HG03060 (cell line): ENCODE measurements at regions not wholly inside any gene's neighbourhood (a gene's known extent, or its start where the extent isn't known, plus 50 kb on each side); places are given as distances from the start of the nearest gene placed in this dataset.

ENCODE experiments used
- ATAC-seq: cut with Tn5 transposase; IDR thresholded peaks from one replicate; pipeline ENCODE4 v1.9.1; 2021; ENCODE audit warnings: low read depth, moderate number of reproducible peaks; ENCODE audit not compliant: unreplicated experiment

GRCh38 chr9:8011974-8012373, 212.4 kb upstream of the DMAC1 start:
- ATAC-seq: no peak

DNA sequence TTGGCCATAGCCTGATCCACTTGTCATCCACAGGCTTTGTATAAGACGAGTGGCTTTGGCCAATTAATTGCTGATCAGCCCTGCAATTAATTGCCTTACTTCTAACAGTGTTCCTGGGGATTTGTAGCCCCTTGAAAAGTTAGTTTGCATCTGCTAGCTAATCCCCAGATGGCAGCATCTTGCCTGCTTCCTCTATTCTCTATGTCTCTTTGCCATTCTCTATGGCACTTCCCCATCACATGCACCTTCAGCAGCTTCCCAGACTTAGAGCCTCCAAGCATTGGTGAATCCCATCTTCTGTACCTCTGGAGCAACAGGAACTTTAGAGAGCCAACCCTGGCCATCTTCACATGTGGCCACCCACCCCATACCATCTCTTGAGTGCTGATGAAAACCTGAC, 197.0 kb upstream of the DMAC1 start:
- no peak for ATAC-seq

GRCh38 chr9:7988644-7989280, 189.2 kb upstream of the DMAC1 start:
- ATAC-seq: no peak

DNA sequence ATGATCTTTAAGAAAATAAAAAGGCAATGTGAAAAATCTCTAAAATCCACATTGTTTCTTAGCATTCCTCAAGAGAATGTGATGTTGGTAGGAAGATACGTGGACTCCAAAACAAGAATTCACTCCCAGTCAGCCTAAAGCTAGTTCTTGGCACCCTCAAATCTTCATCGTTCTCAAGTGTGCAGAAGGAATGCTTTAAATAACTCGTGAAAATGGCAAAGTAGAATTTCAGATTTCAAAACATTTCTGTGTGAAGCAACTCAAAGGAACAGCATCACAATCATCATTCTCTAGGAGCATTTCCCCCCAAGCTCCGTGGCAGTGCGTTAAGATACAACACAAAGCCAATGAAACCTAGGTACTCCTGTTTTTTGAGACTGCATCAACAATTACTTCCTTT, 185.1 kb upstream of the DMAC1 start:
- ATAC-seq: no peak

GRCh38 chr9:7984203-7984602, 184.6 kb upstream of the DMAC1 start:
- no peak for ATAC-seq

DNA sequence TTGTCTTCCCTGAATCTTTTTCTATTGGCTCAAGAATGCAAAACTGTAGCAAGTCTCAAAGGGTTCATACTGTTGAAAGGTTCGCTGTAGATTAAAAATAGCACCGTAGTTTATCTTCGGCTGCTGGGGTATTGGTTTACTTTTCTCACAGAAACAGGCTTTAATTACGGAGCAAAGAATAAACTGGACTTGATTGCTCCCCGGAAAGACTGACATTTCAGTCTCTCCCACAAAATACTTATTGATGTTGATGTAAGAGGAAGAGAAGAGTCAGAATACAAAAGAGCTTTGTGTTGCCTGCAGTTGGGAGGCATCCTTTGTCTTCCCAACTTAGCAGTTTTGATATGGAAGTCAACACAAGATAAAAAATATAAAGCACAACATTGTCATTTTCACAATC, 183.9 kb upstream of the DMAC1 start:
- ATAC-seq: no peak

DNA sequence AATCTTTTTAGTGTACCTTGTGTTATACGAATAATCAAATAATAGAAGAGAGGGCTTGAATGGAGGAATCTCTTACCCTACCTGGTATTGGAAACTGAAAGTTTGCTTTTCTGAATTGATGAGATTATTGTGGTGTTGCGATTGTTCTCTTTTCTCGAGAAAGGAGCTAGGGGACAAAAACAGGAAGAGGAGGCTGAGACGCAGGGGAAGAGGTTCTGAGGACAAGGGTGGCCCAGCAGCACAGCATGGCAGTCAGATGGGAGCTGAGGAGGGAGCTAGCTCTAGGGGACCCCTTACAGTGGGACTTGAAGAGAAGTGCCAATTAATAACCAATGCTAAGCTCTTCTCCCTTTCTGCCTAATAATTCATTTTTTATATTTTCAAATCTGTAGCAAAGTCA, 183.3 kb upstream of the DMAC1 start:
- no peak for ATAC-seq

DNA sequence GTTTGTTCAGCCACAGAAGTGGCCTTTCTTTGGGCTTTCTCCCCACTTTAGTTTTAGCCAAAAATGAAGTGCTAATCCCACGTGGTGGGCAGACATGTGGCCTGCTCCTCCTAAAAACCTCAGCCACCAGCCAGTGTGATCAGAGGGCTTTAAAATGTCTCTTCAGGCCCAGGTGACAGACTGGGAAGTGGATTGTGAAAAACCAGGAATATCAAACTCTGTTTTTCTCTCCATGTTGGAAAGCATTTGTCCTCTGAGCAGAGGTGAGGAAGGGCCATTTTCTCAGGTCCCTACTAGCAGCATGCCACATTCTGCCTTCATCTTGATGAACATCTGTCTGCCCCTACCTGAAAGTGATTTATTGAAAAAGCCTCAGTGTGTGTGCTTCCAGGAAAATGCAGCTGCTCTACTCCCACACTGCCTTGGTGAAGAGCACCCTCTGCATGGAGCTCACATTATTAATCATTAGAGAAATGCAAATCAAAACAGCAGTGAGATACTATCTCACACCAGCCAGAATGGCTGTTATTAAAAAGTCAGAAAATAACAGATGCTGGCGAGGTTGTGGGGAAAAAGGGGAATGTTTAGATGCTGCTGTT, 181.2 kb upstream of the DMAC1 start:
- no peak for ATAC-seq

GRCh38 chr9:7980041-7980440, 180.5 kb upstream of the DMAC1 start:
- ATAC-seq: no peak

DNA sequence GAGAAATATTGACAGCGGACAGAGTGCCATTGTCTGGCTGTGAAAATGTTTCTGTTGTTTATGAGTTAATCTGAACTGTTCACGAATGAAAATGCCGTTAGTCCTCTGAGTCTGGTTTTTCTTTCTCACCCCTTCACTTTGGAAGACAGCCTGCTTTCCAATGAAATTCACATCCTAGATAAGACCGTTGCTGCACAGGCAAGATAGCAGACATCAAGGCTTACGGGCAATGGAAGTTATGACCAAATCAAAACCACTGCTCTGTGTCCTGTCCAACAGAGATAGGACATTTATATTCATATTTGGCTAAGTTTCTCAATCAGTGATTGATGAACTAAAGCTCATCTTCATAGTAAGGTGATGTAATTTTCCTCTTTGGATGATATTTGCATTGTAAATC, 180.0 kb upstream of the DMAC1 start:
- ATAC-seq: no peak

- ATAC-seq: no peak
Measured at GRCh38 chr9:7977586-7977985, 178.0 kb upstream of the DMAC1 start.

DNA sequence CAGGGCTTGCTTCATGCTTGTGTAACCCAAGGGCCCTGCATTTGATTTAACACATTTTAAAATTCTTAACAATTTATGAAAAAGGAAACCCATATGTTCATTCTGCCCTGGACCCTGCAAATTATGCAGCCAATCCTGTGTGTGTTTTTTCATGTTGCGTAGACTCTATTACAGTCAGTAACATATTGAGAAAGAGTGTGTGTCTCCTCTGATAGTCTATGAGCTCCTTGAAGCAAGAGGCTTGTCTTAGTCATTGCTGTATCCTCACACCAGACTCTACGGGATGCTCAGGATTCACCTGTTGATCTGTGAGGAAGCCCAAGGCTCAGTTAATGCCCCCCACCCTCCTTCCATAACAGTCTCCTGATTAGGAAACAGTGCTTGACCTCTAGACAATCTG, 177.3 kb upstream of the DMAC1 start:
- ATAC-seq: no peak

- ATAC-seq: peak; percentile 97
Measured at GRCh38 chr9:7976167-7976755, 176.7 kb upstream of the DMAC1 start.

DNA sequence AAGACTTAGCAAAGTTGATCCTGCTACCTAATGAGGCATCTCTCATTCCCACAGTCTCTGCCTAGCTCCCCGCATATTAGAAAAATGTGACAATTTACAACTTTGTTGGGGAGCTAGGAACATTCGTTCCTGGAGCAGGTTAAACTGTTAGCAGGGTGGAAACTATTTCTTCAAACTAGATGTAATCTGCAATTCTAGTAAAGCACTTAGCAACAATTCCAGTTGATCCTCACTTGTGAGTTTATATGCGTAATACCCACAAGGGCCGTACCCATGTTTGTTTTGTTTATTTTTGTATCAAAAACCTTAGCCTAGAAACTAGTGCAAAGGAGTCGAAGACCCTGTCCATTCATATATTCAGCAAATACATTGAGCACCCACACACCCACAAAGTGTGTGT, 175.8 kb upstream of the DMAC1 start:
- ATAC-seq: no peak

DNA sequence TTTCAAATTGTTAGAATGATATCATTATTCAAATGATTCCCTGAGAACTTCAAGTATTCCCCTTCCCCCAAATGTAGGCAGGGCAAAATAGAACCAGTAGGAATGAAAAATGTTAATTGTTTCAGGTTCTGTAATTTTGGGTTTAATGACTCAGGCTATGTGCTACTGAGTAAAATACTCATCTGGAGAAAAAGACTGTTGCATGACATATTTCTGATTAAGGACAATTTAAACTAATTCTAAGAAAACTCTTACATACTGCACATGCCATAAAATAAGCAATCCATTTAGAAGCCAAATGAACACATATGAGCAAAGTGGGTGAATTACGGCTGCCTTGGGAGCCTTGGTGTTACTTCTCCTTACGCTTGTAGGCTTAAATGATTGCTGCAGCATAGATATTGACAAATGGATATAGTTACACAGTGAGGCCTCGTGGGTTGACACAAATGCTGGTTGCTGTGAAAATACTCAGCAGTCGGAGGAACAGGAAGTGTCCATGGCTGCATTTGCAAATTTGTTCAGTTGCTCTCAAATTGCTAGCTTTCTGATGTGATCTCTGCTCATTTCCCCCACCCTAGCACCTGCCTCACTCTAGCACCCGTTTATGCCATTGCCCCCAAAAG, 174.9 kb upstream of the DMAC1 start:
- no peak for ATAC-seq

GRCh38 chr9:7973123-7973522, 173.5 kb upstream of the DMAC1 start:
- no peak for ATAC-seq

DNA sequence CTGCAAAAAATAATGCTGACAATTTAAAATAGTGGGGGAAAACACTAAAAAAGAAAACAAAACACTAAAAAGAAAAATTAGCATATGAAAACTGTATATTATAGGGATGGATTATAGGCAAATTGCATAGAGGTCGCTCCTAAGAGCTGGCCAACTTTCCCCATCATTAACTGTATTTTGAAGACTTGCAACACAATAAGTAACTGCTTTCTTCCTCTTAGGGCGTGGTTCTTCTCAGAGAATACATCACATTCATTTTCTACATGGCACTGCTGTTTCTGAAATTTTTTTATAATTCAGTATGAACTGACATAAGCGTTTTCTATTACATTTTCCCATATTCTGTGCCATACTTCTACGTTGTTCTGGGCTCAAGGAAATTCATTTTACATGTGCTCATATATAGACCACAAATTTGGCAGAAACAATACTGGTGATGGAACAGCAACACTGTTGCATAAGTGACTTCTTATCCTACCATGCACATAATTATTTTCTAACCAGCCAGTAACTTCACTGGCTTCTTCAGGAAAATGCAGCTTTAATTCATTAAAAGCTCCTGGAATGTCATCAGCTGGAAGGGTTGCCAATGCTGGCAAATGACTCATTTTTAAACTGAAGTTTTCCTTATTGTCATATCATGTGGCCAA, 171.2 kb upstream of the DMAC1 start:
- no peak for ATAC-seq

DNA sequence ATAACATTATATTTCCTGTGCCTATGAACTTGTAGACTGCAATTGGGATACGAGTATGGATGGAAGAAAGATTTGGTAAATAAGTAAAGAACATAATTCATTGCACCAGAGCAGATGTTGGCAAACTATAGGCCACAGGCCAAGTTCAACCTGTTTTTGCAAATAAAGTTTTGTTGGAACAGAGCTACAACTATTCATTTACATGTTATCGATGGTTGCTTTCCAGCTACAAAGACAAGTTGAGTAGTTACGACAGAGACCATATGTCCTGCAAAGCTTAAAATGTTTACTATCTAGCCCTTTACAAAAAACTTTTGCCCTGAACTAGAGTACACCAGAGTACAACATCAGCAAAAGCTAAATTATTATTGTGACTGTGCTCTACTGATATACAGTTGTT, 169.1 kb upstream of the DMAC1 start:
- no peak for ATAC-seq

DNA sequence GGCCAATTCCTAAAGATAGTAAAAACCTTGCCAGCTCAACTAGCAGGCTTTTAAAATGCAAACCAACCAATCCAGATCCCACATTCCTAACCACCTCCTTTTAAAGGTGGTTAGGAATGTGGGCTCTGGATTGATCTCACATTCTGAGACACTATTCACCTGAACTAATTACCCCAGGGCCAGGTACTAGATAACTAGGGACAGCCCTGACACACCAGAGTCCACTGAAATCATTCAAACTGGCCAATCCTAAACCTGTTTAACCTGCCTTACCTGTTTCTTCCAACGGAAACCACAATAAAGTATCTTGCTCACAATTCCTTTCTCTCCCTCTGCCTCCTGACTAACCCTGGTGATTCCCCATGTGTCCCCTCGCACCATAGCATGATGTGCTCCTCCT, 168.3 kb upstream of the DMAC1 start:
- no peak for ATAC-seq

- no peak for ATAC-seq
Measured at GRCh38 chr9:7967093-7967827, 167.7 kb upstream of the DMAC1 start.

DNA sequence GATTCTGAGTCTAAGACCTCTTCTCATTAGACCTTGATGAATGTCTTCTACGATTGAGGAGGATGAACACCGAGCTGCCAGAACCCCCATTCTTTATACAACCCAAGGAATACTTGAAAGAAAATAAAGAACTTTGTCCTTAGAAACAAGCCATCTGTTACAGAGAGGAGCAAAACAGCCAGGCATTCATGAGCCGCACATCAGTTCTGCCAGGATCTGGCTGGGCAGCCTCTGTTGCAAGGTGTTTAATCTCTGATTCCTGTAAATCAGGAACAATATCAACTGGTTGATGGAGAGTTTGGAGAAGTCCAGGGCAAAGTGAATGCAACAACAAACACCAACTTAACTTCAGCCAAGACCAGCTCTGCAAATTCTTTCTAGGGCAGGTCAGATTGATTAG, 165.5 kb upstream of the DMAC1 start:
- ATAC-seq: no peak
